ENCODE measurements at regions not wholly inside any gene's neighbourhood (a gene's known extent, or its start where the extent isn't known, plus 50 kb on each side); places are given as distances from the start of the nearest gene placed in this dataset.
"Not testable (repeated sequence)": the region's sequence is repeated elsewhere in the genome, so short reads cannot be mapped to it uniquely, and the experiment has no call there.

GRCh38 chr13:105848494-105848893, 687.0 kb downstream of the EFNB2 start:
- Histone ChIP-seq H3K4me1 (ENCODE audit: control insufficient read depth, insufficient read depth, low read length) (no peaks in the 10 kb centered on the region), H3K36me3 (ENCODE audit: control insufficient read depth, insufficient read depth, low read length) (no peaks in the 10 kb centered on the region), H3K4me3 (ENCODE audit: low read length) (no peak overlapping the region), H3K27me3 (ENCODE audit: control insufficient read depth, insufficient read depth, low read length) (no peaks in the 10 kb centered on the region), H3K9ac (ENCODE audit: low read length) (no peak overlapping the region), H3K9me3 (ENCODE audit: control insufficient read depth, low read length) (no peaks in the 10 kb centered on the region)

DNA sequence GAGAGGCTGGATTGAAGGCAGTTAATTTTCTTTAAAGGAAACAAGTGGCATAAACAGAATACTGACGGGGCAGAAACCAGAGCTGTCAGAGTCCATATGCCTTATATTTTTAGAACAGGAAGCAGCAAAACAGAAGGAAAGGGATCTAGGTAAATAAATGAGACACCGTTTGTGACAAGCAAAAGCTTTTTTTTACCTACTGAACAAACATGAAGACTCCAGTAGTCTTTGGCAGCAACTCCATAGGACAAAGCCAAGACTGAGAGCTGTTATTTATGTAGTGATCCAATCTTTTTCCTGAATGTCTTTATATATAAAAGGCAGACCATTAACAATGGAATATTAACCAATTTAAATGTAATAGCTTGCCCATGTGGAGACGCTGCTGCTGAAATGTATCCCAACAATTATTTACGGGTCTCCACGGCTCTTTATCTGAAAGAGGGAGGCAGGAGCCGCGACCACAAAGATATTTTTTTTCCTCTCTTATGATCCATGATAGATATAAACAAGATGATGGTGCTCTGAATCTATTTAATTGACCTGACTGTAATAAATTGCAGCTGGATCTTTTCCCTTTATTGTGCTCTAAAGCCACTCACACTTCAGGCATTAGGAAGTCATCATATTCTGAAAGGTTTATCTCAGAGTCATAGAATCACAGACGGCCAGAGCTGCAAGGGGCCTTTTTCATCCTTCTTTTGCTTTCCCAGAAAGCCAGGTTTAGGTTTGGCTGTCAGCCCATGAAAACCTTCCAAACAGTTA, 687.8 kb downstream of the EFNB2 start:
- Histone ChIP-seq H3K36me3 (ENCODE audit: control insufficient read depth, insufficient read depth, low read length) (no peaks in the 10 kb centered on the region), H3K4me3 (ENCODE audit: low read length) (no peak overlapping the region), H3K4me1 (ENCODE audit: control insufficient read depth, insufficient read depth, low read length) (no peaks in the 10 kb centered on the region), H3K9ac (ENCODE audit: low read length) (no peak overlapping the region), H3K27me3 (ENCODE audit: control insufficient read depth, insufficient read depth, low read length) (no peaks in the 10 kb centered on the region), H3K9me3 (ENCODE audit: control insufficient read depth, low read length) (no peaks in the 10 kb centered on the region)

- H3K4me3 ChIP-seq (ENCODE audit: low read length) = no peak overlapping the region
- no peaks in the 10 kb centered on the region for H3K9me3 ChIP-seq (ENCODE audit: control insufficient read depth, low read length)
- H3K36me3 ChIP-seq (ENCODE audit: control insufficient read depth, insufficient read depth, low read length) = no peaks in the 10 kb centered on the region
- H3K4me1 ChIP-seq (ENCODE audit: control insufficient read depth, insufficient read depth, low read length) = no peaks in the 10 kb centered on the region
- H3K27me3 ChIP-seq (ENCODE audit: control insufficient read depth, insufficient read depth, low read length) = no peaks in the 10 kb centered on the region
- H3K9ac ChIP-seq (ENCODE audit: low read length) = no peak overlapping the region
These were observed 688.5 kb downstream of the EFNB2 start for GRCh38 chr13:105846923-105847322.

DNA sequence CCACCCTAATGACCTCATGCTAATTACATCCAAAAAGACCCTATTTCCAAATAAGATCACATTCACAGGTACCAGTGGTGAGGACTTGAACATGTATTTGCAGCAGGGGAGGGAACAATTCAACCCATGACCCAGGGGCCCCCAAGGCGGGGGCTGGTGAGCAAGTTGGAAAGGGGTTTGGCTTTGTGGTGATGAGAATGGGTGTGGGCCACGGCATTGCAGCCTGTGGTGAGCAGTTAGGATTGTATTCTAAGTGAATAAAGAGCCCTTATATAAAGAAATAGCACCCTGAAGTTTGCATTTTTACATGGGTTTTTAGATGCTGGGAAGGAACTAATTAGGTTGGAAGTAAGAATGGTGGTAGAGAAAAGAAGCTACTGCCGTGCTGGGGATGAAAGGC, 694.2 kb downstream of the EFNB2 start:
- Histone ChIP-seq H3K27me3 (ENCODE audit: control insufficient read depth, insufficient read depth, low read length) (no peaks in the 10 kb centered on the region), H3K9me3 (ENCODE audit: control insufficient read depth, low read length) (no peaks in the 10 kb centered on the region), H3K9ac (ENCODE audit: low read length) (no peak overlapping the region), H3K36me3 (ENCODE audit: control insufficient read depth, insufficient read depth, low read length) (no peaks in the 10 kb centered on the region), H3K4me3 (ENCODE audit: low read length) (no peak overlapping the region), H3K4me1 (ENCODE audit: control insufficient read depth, insufficient read depth, low read length) (no peaks in the 10 kb centered on the region)

- no peaks in the 10 kb centered on the region for H3K4me1 ChIP-seq (ENCODE audit: control insufficient read depth, insufficient read depth, low read length)
- H3K9ac ChIP-seq (ENCODE audit: low read length) = no peak overlapping the region
- no peaks in the 10 kb centered on the region for H3K27me3 ChIP-seq (ENCODE audit: control insufficient read depth, insufficient read depth, low read length)
- H3K4me3 ChIP-seq (ENCODE audit: low read length) = no peak overlapping the region
- no peaks in the 10 kb centered on the region for H3K9me3 ChIP-seq (ENCODE audit: control insufficient read depth, low read length)
- H3K36me3 ChIP-seq (ENCODE audit: control insufficient read depth, insufficient read depth, low read length) = no peaks in the 10 kb centered on the region
These were observed 697.2 kb downstream of the EFNB2 start for GRCh38 chr13:105838231-105838630.

- H3K27me3 ChIP-seq (ENCODE audit: control insufficient read depth, insufficient read depth, low read length); H3K36me3 ChIP-seq (ENCODE audit: control insufficient read depth, insufficient read depth, low read length); H3K4me1 ChIP-seq (ENCODE audit: control insufficient read depth, insufficient read depth, low read length); H3K9me3 ChIP-seq (ENCODE audit: control insufficient read depth, low read length); H3K9ac ChIP-seq (ENCODE audit: low read length); H3K4me3 ChIP-seq (ENCODE audit: low read length): not testable (repeated sequence)
These were observed 698.2 kb downstream of the EFNB2 start for GRCh38 chr13:105837295-105837694.

GRCh38 chr13:105830821-105831220, 704.6 kb downstream of the EFNB2 start:
- no peak overlapping the region for H3K4me3 ChIP-seq (ENCODE audit: low read length)
- no peaks in the 10 kb centered on the region for H3K9me3 ChIP-seq (ENCODE audit: control insufficient read depth, low read length)
- no peaks in the 10 kb centered on the region for H3K4me1 ChIP-seq (ENCODE audit: control insufficient read depth, insufficient read depth, low read length)
- H3K27me3 ChIP-seq (ENCODE audit: control insufficient read depth, insufficient read depth, low read length) = no peaks in the 10 kb centered on the region
- H3K9ac ChIP-seq (ENCODE audit: low read length) = no peak overlapping the region
- H3K36me3 ChIP-seq (ENCODE audit: control insufficient read depth, insufficient read depth, low read length) = no peaks in the 10 kb centered on the region

DNA sequence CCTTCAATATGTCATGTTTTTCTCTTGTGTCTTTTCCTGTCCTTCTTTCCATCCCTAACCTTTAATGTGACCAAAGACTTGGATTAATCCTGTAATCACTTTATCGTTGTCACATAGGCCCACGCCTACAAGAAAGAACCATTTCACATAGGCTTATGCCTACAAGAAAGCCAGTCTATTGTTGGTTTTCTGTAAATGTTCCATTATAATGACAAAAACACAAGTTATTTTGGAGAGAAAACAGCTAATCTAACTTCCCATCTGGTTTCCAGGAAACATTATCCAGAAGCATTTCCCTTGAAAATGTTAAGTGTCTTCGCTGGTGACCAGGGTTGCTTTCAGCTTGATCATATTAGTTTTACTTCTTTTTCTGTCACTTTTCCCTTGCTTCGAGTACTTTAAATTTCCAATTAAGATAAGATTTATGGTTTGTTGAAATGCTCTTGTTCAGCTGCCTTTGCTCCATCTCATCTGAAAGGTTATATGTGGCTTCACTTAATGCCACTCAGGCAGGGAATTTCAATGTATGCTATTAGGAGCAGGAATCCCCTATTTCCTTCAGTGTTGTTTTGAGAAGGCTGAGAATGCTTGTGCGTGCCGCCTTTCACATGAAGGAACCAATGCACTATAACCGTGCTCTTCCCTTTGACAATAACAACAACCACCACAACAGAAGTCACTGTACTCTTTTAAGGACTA, 708.2 kb downstream of the EFNB2 start:
- H3K9me3 ChIP-seq (ENCODE audit: control insufficient read depth, low read length) = no peaks in the 10 kb centered on the region
- no peaks in the 10 kb centered on the region for H3K4me1 ChIP-seq (ENCODE audit: control insufficient read depth, insufficient read depth, low read length)
- H3K4me3 ChIP-seq (ENCODE audit: low read length) = no peak overlapping the region
- no peaks in the 10 kb centered on the region for H3K27me3 ChIP-seq (ENCODE audit: control insufficient read depth, insufficient read depth, low read length)
- no peaks in the 10 kb centered on the region for H3K36me3 ChIP-seq (ENCODE audit: control insufficient read depth, insufficient read depth, low read length)
- H3K9ac ChIP-seq (ENCODE audit: low read length) = no peak overlapping the region

DNA sequence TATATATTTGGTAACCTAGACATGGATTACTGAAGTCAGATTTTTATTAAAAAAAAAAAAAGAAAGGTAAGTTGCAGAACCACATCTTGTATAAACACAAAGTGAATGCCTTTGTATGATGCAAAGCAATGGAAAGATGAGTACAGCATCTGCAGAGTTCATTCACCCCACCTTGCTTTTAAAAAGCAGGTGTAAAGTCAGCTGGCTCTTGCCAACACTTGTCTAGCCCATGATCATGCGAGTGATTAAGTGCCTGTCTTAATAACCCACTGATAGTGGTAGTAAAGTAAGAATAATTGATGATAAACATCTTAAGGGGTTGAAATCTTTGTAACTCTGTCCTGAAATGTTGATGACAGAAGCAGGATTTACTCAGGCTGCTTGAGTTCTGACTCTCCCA, 710.4 kb downstream of the EFNB2 start:
- no peaks in the 10 kb centered on the region for H3K27me3 ChIP-seq (ENCODE audit: control insufficient read depth, insufficient read depth, low read length)
- no peaks in the 10 kb centered on the region for H3K36me3 ChIP-seq (ENCODE audit: control insufficient read depth, insufficient read depth, low read length)
- no peaks in the 10 kb centered on the region for H3K9me3 ChIP-seq (ENCODE audit: control insufficient read depth, low read length)
- no peak overlapping the region for H3K4me3 ChIP-seq (ENCODE audit: low read length)
- H3K4me1 ChIP-seq (ENCODE audit: control insufficient read depth, insufficient read depth, low read length) = no peaks in the 10 kb centered on the region
- H3K9ac ChIP-seq (ENCODE audit: low read length) = no peak overlapping the region

DNA sequence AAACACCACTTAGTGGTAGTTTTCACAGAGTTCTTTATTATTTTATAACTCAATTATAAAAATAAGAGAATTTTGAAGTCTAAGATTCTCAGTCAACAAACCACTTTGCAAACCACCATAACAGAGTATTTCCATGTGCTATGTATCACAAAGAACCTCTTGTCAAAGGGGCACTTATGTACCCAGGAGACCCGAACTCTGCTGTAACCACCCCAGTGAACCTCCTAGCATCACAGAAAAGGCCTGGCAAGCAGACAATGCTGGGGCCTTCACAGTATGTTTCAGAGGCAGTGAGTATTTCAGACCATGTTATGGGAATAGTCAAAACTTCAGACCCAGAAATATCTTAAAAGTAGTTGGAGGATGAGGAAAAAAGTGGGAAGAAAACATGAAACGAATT, 714.1 kb downstream of the EFNB2 start:
- H3K4me1 ChIP-seq (ENCODE audit: control insufficient read depth, insufficient read depth, low read length) = no peaks in the 10 kb centered on the region
- H3K9ac ChIP-seq (ENCODE audit: low read length) = no peak overlapping the region
- no peak overlapping the region for H3K4me3 ChIP-seq (ENCODE audit: low read length)
- H3K9me3 ChIP-seq (ENCODE audit: control insufficient read depth, low read length) = no peaks in the 10 kb centered on the region
- H3K36me3 ChIP-seq (ENCODE audit: control insufficient read depth, insufficient read depth, low read length) = no peaks in the 10 kb centered on the region
- no peaks in the 10 kb centered on the region for H3K27me3 ChIP-seq (ENCODE audit: control insufficient read depth, insufficient read depth, low read length)

DNA sequence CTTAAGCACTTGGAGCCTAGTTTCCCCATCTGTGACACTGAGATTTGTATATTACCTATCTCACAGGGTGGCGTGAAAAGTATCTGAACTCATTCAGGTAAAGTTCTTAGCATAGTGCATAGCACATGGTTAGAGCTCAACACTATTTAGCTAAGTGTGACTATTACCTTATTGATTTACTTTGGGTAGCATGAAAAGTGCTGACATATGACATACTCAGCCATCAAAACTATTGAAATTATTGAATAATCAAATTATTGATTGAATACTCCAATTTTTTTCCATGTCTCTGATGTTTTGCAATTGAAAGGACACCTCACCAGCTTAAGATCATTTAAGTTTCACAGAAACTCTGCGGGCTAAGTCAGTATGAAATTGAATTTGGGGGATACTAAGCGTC, 715.0 kb downstream of the EFNB2 start:
- Histone ChIP-seq H3K9me3 (ENCODE audit: control insufficient read depth, low read length) (no peaks in the 10 kb centered on the region), H3K9ac (ENCODE audit: low read length) (no peak overlapping the region), H3K4me1 (ENCODE audit: control insufficient read depth, insufficient read depth, low read length) (no peaks in the 10 kb centered on the region)

DNA sequence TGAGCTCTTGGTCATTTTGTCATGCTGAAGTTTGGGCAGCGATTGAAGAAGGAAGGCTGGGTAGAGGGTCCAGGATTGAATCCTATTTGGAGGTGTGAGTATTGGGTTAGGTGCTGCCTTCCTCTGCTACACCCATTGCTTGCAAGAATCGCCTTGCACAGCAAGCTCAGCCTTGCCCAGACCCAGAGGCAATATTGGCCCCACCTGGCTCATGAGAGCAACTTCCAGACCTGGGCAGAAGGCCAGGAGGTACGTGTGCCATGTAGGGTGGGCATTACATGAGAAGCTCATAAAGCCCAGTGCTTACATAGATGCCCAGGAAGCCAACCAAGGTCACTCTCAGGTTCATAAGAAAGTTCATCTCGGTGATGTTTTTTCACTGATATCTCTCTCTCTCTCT, 718.0 kb downstream of the EFNB2 start:
- Histone ChIP-seq H3K27me3 (ENCODE audit: control insufficient read depth, insufficient read depth, low read length) (no peaks in the 10 kb centered on the region), H3K9ac (ENCODE audit: low read length) (no peak overlapping the region), H3K36me3 (ENCODE audit: control insufficient read depth, insufficient read depth, low read length) (no peaks in the 10 kb centered on the region), H3K4me3 (ENCODE audit: low read length) (no peak overlapping the region), H3K4me1 (ENCODE audit: control insufficient read depth, insufficient read depth, low read length) (peaks cover 6% of the 10 kb centered on the region), H3K9me3 (ENCODE audit: control insufficient read depth, low read length) (no peaks in the 10 kb centered on the region)

More for the DNA sequence above, 715.0 kb downstream of the EFNB2 start:
- no peaks in the 10 kb centered on the region for H3K27me3 ChIP-seq (ENCODE audit: control insufficient read depth, insufficient read depth, low read length)
- no peaks in the 10 kb centered on the region for H3K36me3 ChIP-seq (ENCODE audit: control insufficient read depth, insufficient read depth, low read length)
- H3K4me3 ChIP-seq (ENCODE audit: low read length) = no peak overlapping the region
